Islet precursor cell (in vitro differentiated cells): ENCODE measurements at regions not wholly inside any gene's neighbourhood (a gene's known extent, or its start where the extent isn't known, plus 50 kb on each side); places are given as distances from the start of the nearest gene placed in this dataset.
"Not testable (repeated sequence)": the region's sequence is repeated elsewhere in the genome, so short reads cannot be mapped to it uniquely, and the experiment has no call there.

Experiments used
- DNase-seq: peaks from one replicate; pipeline ENCODE4 v3.0.0-alpha.2; 2018

DNA sequence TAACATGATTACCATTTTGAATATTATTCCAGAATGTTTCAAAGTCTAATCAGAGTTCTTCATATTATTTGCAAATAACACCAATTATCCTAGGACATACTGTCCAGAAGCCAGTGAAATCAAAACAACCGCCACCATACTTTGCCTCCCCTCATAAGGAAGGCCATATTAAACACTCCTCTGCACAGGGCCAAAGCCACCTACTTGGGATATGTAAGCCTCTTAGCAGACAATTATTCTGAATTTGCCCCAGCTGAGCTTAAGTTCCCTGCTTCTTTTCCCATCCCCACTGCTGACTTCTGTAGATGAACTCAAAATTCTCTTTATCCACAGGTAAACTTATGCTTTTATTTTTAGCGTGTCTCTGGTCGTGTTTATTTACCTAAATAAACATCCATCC, 374.0 kb downstream of the KIF2B start:
- DNase-seq, result no peak

DNA sequence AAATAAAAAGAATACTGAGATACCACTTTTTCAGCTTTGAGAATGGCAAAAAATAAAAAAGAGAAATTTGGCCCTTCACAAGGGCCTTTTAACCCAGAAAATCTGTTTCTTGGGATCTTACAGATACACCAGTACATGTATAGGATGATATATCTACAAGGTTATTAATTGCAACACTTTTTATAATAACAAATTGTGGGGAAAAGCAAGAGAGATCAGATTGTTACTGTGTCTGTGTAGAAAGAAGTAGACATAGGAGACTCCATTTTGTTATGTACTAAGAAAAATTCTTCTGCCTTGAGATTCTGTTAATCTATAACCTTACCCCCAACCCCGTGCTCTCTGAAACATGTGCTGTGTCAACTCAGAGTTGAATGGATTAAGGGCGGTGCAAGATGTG, 378.7 kb downstream of the KIF2B start:
- DNase-seq, result not testable (repeated sequence)

DNA sequence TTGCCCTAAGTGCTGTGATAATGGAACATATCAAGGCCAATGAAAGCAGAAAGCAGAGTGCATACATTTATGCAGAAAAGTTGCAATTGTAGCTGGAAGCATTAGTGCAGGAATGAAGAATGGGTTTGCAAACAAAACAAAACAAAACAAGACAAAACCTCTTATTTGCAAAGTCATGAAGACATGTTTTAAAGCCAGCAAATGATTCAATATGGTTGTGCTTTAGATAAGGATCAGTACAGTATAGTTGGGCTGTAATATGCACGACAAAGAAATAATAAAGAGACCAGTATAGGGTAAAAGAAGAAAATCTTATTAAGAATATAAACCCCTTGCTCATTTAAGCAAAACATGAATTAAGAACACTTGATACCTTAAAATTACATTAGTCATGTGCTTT, 398.1 kb downstream of the KIF2B start:
- no peak for DNase-seq

DNA sequence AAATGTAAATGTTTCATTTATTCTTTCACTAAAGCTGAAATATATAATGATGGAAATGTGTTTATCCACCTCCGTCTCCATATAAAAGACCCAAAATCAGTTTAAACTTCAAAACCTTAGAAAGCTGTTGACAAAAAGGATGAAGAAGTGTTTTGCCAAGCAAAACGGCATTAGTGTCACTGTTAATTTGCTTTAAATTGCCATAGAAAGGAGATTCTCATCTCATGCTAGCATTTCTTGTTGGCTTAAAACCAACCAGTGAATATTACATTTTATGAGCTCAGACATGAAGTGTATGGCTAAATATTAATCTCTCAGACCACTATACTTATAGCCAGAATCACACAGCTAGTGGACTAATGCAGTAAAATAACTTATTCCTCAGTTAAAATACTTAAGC, 398.8 kb downstream of the KIF2B start:
- no peak for DNase-seq

DNA sequence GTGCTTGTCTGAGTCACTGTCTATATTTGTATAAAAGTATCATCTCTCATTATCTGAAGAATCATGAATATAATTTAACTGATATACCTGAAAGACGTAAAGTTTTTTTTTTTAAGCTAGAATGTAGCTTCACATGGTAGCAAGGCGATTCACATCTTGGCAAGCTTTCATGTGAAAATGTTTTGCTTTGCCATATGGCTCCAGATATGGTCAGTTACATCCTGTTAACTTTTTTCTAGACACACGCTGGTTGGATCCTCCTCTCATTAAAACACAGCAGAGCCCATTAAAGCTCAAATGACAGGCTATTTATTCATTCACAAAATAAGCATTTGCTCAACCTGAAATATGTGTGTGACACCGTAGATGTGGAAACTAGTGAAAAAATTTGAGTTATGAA, 412.8 kb downstream of the KIF2B start:
- DNase-seq, result no peak

DNA sequence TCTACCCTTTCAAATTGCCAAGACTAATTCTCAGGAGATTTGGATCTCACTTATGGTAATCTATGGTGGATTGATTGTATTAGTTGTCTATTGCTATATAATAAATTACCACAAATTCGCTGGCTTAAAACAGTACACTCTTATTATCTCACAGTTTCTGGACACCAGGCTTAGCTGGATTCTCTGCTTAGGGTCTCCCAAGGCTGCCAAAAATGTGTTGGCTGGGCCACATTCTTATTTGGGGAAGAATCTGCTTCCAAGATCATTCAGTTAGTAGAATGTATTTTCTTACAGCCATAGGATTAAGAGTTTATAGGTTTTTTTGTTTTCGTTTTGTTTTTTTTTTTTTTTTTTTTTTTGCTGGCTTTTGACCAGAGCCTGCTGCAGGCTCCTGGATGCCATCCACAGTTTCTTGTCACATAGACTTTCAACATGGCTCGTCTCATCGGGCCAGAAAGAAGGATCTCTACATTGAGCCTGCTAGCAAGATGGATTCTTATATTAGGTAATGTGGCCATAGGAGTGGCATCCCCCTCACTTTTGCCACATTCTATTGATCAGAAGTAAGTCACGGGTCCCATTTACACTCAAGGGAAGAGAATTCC, 415.3 kb downstream of the KIF2B start:
- no peak for DNase-seq

DNA sequence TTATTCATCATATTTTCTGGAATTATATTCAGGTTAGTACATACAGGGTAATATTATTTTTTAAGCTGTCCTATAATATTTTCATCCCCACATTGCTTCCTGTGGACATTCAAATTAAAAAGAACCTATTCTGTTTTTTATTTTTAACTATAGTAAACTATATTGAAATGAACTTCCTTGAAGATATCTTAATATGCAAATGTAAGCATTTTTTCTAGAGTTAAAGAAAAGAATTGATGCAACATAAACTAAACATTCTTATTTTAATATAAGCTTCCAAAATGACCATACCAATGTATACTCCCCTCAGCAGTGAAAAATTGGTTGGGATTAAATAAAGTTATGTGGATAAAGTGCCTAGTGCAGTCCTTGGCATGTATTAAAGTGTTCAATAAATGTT, 416.6 kb downstream of the KIF2B start:
- DNase-seq, result no peak

DNA sequence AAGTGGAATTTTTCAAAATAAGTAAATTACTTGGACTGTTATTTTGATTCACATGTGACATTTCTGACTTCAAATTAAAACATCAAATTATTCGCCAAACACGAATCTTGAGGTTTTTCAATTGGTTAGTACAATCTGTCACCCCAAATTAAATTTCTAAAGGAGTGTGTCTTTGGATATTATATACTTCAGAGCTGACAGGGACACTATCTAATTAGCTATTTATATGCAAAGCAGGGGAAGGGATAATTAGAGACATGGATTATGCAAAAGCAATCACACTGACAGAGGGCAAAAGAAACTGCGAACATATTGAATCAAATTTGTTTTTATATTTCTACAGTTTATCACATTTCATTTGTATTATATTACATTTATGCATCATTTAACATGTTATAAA, 433.0 kb downstream of the KIF2B start:
- DNase-seq, result no peak

DNA sequence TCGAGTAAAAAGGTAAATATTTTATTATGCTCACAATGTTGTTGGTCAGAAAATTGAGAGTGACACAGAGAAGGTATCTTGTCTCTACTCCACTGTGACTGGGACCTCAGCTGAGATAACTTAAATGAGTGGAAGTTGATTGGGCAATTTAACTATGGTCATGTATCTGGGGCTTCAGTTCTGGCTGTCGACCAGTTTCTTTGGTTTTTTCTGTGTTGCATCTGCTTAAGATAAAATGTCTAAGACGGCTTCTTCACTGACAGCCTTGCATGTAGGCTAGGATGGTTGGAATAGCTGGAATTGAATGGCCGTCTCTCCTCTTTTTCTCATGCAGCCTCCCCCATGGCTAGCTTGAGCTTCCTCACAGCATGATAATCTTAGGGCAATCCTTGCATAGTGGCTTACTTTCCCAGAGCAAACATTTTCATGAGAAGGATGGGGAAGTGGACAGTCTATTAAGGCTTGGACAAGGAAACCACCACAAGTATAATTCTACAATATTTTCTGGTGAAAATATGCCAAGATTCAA, 433.7 kb downstream of the KIF2B start:
- no peak for DNase-seq

DNA sequence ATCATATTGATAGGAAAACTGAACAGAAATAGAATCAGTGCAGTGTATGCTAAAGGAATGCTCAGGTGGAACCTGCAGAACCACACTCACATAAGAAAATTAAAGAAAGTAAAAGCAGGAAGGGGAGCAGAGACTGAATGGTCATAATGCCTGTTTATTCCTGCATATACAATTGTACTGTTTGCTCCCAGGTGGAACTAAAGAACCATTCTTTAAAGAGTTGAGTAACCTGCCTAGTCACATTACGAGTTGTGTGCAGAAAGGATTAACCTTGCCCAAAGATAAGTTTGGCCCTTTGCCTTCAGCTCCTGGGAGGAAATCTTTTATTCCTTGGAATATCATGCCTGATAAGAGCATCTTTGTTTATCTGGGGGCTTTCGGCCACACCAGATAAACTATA, 434.7 kb downstream of the KIF2B start:
- no peak for DNase-seq

DNA sequence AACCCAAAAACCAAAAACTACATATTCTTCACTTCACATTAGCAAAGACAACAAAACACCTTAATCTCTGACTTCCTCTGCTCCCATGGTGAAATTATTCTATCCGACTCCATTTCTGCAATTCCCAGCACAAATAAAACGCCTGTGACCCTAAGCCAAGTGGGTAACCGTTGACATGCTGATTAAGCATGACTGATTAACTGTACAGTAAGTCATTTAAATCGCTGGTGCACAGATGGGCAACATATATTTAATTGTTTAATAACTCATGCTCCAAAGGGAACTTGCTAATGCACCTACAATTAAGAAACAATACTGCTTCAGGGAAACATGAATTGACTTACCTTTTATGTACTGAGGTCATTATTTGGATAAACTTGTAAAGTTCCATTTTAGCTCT, 436.7 kb downstream of the KIF2B start:
- DNase-seq, result no peak

DNA sequence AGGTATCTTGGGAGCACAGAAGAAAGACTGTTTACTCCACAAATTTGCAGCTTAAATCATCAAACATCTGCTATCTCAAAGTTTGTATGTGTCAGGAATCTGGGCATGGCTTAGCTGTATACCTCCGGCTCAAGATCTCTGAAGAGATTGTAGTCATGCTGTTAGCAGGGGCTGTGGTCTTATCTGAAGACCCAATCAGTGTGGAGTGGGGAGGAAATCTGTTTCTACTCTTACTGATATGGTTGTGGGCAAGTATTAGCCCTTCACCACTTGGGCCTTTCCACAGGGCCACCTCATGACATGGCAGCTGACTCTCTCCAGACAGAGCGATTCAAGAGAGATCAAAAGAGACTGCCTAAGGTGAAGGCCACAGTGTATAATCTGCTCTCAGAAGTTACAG, 438.7 kb downstream of the KIF2B start:
- no peak for DNase-seq

DNA sequence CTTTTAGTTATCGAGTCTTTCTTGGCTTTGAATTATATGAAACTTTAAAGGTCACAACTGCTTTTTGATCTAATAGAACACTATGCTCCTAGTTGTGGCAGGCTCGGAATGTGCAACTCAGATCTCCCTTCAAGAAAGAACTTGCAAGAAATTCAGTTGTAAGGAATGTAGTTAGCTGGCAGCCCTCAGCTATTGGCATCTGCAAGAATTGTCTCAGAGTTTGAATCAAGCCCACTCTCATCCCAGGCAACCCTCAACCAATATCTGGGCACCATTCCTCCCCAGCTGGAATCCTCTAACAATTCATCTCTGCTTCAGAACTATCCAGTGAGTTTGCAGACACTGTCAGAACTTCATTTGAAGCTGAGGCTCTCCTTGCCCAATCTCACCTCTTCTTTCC, 447.2 kb downstream of the KIF2B start:
- DNase-seq, result no peak

DNA sequence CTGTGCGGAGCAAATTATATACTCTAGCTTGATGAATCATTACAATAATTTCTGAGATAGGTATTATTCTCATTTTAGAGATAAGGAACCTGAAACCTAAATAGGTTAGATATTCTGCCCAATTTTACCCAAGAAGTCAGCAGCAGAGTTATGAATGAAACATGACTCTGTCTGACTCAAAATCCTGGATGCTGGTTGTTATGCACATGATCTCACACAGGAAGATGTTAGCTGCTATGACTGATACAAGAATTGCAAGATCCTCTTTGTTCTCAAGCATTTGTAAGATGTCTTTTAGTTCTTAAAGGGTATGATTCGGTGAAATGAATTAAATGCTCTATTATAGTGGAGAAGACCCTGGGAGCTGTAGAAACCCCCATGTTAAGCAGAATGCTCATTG, 447.8 kb downstream of the KIF2B start:
- DNase-seq, result no peak

DNA sequence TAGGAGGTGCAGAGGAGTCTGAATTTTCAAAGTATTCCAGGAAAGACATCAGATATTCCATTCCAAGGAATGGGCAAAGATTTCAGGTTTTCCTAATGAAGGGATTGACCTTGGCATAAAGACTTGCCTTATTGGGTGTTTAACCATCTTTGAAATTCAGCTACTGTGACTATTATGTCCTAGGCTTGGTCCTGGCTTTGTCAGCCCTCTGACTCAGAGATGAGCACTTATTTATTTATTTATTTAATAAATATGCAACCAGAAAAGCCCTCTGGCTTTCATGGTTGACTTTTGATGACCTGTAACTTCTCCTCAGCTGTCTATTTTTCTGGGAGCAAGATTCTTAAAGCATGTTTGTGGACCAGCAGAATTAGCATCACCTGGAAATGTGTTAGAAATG, 455.1 kb downstream of the KIF2B start:
- DNase-seq, result no peak

DNA sequence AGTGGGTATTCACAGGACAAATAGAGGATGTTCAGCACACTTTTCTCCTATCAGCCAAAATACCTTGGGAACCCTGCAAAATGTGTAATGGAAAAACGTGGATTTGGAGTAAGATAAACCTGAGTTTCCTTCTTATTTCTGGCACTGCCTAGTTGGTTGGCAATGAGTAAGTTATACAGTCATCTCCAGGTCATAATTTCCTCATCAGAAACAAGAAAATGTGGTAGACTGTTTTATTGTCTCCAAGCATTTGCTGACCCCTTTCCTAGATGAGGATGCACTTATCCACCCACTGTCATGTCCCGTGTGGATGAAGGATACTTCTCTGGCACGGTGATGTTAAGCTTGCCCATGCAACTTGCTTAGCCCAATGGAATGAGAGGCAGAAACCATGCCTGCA, 458.0 kb downstream of the KIF2B start:
- DNase-seq, result no peak

DNA sequence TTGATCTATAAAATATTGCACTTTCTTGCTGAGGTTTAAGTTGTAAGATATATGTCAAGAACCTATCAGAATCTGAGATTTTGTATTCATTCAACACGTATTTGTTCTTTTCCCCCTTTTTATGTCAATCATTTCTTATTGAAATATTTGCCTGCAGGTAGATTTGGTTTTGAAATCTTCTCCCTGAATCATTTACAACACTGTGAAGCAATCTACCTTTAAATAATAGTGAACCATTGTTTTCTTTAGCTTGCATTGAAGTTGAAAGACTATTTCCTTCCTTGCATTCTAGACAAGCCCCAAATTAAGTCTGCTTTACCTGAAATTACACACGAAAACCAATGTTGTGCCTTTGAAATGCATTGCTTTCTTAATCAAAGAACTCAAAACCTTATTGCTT, 460.2 kb downstream of the KIF2B start:
- no peak for DNase-seq

DNA sequence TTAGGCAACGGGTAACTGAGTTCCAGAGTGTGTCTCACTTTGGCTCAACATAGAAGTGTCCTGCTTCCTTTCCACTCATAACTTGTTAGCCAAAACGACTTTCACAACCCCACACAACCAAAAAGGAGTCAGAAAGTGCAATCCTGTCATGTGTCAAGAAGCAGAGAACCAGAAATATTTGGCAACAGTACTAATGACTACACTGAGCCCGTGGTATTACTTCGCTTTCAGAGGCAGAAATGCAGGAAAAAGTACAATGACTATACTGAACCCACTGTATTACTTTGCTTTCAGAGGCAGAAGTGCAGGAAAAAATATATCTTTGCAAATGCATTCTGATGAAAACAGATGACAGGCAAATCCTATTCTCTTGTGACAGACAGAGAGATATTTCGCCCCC, 484.6 kb downstream of the KIF2B start:
- no peak for DNase-seq

DNA sequence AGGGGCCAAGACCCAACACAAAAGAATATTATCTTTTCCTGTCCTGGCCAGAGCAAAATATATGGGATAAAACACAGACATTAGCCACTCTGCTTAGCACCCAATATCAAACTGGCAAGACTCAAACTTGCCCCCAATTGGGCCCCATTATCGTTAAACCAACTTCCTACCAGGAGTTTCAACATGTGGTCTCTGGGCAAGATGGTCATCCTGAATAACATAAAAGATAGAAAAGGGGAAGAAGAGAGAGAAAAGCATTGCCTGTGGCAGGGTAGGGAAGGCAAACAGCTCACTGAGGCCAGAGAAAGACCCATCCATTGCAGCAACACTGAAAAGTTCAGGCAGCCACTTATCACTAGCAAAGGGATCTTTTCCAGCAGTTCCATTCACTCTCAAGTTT, 502.1 kb downstream of the KIF2B start:
- no peak for DNase-seq

DNA sequence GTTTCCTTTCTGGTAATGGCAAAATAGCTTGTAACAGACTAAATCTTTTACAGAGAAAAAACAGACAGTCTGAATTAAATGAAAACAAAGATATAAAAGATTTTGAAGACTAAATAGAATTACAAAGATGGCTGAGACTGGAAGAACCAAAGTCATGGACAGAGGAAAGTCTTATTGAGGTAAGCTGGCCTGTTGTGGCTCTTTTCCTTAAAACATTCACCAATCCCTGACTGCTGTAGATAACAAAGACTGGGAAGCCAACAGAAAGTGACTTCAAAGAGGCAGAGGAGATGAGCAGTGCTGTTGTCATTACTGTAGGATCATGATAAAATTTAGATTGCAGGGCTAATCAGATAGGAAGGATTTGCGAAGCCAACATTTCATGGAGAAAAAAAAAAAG, 517.0 kb downstream of the KIF2B start:
- no peak for DNase-seq

DNA sequence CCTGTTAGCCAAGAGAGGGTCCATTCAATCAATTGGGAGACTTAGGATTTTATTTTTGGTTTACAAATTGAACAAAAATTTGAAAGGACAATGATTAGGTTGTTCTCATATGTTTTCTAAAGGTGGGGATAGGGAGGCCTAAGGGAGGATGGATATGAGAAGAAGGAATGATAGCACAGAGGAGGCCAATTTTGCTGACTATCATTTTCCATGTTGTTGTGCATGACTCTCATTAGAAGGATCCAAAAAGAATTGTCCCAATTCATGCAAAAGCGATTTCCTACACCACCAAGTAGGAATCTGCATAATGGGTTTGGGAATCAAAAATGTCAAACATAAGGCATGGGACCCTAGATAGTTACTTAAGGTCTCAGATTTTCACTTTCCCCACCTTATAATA, 524.8 kb downstream of the KIF2B start:
- DNase-seq, result no peak

DNA sequence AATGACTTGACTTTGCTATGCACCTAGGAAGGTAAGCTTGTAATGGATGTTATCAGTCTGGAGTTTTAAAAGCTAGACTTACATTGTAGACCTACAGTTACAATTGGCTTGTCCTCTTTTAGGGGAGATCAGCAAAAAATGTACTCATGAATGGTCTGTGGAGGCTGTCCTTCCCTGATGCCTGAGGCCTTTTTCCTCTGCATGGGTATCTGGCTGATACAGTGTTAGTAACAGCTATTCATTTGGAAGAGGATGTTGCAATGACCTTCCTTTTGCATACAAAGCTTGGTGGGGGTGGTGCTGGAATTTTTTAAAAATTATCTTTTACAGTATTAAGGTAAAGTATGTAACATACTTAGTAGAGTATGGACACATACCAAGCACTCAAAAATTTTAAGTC, 525.5 kb downstream of the KIF2B start:
- no peak for DNase-seq

DNA sequence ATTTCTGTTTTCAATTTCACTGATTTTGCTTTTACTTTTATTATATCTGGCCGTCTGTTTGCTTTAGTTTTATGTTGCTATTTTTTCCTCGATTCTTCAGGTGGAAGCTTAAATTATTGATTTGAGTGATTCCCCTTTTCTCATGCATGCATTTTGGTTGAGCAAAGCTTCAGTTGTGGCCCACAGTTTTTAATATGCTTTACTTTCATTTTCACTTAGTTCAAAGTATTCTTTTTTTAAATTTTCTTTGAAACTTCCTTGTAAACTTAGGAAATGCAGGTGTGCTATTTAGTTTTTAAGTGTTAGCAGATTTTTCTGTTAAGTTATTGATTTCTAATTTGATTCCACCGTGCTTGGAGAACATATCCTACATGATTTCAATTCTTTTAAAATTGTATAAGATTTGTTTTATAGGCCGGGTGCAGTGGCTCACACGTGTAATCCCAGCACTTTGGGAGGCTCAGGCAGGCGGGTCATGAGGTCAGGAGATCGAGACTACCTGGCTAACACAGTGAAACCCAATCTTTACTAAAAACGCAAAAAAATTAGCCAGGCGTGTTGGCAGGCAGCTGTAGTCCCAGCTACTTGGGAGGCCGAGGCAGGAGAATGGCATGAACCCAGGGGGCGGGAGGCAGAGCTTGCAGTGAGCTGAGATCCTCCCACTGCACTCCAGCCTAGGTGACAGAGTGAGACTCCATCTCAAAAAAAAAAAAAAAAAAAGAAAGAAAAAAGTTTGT, 531.2 kb downstream of the KIF2B start:
- no peak for DNase-seq

DNA sequence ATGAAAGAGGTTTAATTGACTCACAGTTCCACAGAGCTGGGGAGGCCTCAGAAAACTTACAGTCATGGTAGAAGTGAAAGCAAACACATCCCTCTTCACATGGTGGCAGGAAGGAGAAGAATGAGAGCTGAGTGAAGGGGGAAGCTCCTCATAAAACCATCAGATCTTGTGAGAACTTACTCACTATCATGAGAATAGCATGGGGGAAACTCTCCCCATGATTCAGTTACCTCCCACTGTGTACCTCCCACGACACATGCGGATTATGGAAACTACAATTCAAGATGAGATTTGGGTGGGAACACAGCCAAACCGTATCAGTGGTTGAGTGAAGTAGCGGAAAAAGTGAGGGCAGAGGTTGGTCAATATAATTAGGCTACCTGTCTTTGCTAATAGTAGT, 538.3 kb downstream of the KIF2B start:
- DNase-seq, result not testable (repeated sequence)

DNA sequence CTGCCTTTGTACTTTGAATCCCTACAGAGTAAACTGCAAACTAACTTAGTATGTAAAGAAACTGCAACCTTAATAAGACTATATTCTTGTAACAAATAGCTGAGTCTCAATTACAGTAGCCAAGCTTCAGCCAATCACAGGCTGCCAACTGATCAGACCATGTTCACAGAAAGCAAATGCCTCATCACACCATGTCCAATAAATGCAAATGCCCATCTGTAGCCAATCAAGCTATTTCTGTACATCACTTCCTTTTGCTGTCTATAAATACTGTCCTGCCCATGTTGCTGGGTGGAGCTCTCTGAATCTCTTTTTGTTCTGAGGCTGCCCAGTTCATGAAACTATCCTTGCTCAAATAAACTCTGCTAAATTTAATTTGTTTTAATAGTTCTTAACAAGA, 531.7 kb upstream of the TOM1L1 start:
- DNase-seq, result no peak
